ENCODE measurements at regions not wholly inside any gene's neighbourhood (a gene's known extent, or its start where the extent isn't known, plus 50 kb on each side); places are given as distances from the start of the nearest gene placed in this dataset.

- DNase-seq: no peak
Measured at GRCh38 chr1:60388092-60388987, 314.8 kb upstream of the C1orf87 start.

DNA sequence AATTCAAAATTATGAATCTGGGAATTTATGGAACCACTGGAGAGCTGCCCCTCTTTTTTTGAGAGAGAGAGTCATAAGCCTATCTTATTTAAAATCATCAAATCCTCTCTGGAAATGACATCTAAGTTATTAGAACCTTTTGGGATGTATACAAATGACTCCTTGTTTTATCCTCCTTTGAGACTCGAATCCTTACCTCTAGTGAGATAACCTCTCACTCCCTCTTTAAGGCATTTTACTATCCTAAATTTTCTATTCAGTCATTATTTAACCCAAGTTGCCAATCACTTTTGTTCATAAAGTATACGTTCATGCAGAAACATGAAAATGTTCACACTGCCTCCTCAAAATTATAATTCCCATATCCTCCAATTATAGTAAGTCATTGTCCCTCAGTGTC is 313.6 kb upstream of the C1orf87 start:
- DNase-seq: no peak

- no peak for DNase-seq
Measured at GRCh38 chr1:60386249-60386648, 312.7 kb upstream of the C1orf87 start.

DNA sequence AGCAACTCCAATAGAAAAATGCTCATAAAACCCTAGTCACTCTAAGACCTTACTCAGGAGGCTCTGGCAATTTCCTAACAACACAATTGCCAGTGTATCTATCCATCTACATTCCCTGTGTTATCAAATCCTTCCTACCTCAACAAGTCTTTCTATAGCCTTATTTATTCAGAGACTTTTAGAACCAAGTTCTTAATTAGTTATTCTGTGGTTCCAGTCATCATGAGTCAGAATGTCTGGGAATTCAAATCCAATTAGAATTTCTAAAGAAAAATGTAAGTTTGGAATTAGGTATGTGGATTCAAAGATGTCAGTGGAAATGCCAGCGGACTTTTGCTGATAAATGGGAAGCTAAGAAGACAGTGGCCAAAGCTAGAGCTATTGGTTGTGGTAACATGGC is 302.6 kb upstream of the C1orf87 start:
- no peak for DNase-seq

GRCh38 chr1:60374537-60374936 is 301.0 kb upstream of the C1orf87 start:
- no peak for DNase-seq

GRCh38 chr1:60367532-60367931 is 294.0 kb upstream of the C1orf87 start:
- DNase-seq: peak in 1 of 51 donors; percentile 1

DNA sequence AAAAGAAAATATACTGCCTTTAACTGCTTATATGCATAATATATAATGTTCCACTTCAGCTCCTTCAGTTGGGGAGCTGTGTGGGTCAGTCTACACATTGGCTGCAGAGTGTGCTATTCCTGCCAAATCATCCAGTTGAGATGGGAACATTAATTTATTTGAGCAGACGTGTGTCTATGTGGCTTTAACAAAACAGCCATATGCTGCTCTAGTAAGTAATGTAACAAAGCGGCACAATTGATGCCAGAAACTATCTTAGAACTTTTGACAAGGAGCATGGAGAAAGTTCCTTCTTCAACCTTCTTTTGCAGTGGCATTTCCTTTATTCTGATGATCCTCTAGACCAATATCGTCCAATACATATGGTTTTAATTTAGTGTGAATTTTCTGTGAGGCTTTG is 285.9 kb upstream of the C1orf87 start:
- no peak for DNase-seq

DNA sequence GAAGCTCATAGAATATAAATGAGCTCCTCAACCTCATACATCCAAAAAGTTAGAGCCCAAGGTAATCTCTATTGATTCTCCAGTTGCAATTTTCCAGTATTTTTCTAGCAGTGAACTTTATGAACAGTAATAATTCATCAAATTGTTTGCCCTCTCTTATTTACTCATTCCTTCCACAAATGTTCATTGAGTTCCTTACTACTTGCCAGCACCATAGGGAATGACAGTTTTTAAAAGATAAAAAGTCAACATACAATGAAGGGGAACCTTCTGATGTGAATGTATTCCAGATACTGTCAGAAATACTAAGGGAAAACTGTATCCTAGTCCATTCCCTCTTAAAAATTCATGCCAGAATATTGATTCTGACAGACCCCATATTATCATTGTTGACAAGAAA is 277.0 kb upstream of the C1orf87 start:
- no peak for DNase-seq

GRCh38 chr1:60348884-60349283 is 275.3 kb upstream of the C1orf87 start:
- no peak for DNase-seq

DNA sequence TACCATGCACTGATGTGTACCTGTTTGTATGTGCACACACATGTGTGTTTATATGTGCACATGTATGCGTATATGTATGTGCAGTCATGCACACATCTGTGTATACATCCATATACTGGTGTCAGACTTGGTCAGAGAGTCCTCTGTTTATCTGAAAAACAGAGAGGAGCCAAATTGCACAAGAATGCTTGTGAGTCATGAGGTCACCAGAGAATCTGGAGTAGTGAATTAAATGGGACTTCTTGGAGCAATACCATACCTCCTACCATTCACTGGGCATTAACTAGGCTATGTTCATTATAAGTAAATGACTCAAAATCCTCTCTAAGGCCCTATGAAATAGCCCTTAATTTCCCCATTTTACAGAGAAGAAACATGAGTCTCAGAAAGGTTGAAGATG is 272.1 kb upstream of the C1orf87 start:
- DNase-seq: no peak

- DNase-seq: no peak
Measured at GRCh38 chr1:60345049-60345448, 271.5 kb upstream of the C1orf87 start.

DNA sequence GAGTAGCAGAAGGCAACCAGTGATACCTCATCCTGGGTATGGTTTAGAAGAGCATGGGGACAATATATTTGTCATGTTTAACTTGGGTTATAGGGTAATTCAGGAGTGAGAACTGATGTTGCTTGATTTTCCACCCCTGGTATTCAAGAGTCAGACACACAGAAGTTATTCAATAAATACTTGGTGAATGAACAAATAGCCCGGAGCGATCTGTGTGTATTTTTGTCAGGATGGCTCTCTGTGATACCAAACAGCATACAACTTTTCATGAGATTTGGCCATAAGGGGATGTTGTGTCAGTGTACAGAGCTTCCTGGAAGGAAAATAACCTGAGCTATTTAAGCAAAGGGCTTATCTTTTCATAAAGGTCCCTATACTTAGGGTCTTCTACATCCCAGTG is 270.2 kb upstream of the C1orf87 start:
- no peak for DNase-seq

- no peak for DNase-seq
Measured at GRCh38 chr1:60342569-60342968, 269.0 kb upstream of the C1orf87 start.

- DNase-seq: no peak
Measured at GRCh38 chr1:60341274-60341673, 267.7 kb upstream of the C1orf87 start.

DNA sequence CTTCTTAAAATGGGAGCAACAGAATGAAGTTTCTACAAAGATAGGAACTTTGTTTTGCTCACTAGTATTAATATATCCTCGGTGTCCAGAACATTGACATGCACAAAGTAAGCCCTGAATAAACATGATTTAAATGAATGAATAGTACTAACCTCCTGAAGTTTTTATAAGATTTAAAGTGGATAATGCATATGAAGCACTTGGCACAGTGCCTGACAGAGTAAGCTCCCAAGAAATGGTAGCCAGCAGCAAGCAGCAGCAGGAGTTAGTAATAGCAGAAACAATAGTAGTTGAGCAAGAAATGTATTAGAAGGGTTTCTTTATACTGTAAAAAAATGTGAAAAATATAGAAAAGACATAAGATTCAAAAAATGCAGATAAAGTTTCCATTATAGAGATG is 258.1 kb upstream of the C1orf87 start:
- no peak for DNase-seq

GRCh38 chr1:60329651-60330050 is 256.1 kb upstream of the C1orf87 start:
- DNase-seq: no peak

GRCh38 chr1:60311838-60312237 is 238.3 kb upstream of the C1orf87 start:
- no peak for DNase-seq

- DNase-seq: no peak
Measured at GRCh38 chr1:60299581-60299980, 226.0 kb upstream of the C1orf87 start.

DNA sequence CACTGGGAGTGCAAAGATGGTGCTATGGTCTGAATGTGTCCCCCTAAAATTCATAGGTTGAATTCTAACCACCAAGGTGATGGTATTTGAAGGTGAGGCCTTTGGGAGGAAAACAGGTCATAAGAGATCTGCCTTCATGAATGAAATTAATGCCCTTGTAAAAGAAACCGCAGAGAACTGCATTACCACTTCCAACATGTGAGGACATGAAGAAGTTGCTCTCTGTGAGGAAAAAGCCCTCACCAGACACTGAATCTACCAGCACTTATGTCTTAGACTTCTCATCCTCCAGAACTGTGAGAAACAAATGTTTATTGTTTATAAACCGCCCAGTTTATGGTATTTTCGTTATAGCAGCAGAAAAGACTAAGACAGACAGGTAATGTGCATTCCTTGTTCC is 224.7 kb upstream of the C1orf87 start:
- no peak for DNase-seq

DNA sequence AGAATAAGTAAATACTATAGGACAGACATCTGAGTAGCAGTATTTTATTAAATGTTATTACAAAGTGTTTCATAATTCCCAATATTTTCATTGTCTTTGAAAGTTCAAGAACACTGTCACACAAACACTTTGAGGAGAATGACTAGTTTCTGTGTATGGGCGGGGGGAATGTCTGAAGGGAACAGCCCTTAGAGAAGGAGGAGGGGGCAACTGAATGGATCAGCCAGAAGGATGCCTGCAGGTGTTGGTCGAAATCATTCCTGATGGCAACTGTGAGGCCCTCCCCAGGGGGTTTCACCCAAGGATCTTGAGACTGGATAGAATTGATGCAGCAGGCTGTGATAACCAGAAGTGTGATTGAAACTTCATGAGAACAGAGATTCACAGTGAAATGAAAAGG is 223.2 kb upstream of the C1orf87 start:
- no peak for DNase-seq

DNA sequence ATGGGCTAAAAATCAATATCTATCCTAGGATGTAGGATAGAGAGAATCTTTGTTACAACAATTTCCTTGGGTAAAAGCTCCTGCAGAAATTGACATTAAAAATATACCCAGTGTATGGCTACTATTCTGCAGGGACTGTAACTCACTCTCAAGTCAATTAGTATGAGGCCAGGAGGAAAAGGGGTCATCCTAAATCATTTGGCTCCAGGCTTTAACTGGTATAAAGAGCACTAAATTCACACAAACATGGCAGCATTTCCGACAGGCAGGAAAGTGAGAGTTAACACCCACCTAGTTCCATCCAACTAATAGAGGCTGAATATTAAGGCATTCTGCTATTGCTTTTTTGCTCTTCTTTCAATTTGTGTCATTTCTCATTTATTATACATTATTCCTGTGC is 218.6 kb upstream of the C1orf87 start:
- no peak for DNase-seq

DNA sequence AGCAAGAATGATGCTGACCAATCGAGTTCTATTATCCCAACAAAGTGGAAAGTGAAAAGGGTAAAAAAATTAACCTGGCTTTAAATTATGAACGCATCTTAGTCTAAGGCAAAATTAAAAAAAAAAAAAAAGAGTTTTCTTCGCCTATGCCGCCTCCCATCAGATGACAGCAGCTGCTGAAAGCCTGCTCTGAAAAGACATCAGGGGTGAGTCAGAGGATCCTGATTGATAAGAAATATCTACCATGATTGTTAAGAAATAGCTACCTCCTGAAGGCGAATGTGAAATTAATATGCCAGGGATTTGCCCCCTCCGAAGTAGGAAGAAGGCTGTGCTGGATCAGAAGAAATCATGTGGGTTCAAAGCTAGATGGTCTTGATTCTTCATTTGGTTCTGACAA is 216.8 kb upstream of the C1orf87 start:
- no peak for DNase-seq

DNA sequence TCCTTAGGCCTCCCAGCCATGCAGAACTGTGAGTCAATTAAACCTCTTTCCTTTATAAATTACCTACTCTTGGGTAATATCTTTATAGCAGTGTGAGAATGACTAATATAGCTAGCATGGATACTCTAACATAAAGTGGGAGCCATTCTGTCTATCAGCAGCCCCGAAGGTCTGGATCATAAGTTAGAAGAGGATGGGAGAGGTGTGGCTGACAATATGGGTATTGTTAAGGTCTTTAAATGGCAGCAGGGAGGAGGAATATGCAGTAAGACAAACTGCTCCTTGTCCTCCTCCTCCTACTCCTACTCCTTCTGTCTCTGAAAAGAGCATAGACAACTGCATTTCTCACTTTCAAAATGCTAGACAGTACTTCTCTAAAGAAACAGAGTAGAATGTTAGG is 214.0 kb upstream of the C1orf87 start:
- DNase-seq: no peak

- no peak for DNase-seq
Measured at GRCh38 chr1:60283690-60284089, 210.1 kb upstream of the C1orf87 start.
